ENCODE measurements at regions not wholly inside any gene's neighbourhood (a gene's known extent, or its start where the extent isn't known, plus 50 kb on each side); places are given as distances from the start of the nearest gene placed in this dataset.
"Not testable (repeated sequence)": the region's sequence is repeated elsewhere in the genome, so short reads cannot be mapped to it uniquely, and the experiment has no call there.

DNA sequence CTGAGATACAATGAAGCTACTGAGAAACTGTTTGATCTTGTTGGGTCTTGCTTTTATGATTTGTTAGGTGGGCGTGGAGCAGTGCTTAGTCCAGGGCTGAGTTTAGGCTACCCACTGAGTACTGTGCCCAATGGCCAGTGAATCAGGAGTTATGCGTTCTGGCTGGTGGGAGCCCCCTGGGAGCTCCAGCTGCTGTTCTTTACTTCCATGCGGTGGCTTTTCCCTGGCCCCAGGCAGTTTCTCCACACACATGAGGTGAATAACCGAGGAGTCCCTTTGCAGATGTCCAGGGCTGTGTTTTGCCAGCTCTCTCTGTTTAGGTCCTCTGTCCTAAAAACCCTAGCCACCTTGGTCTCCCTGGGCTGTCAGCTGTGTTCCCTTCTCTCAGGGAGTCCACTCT is 106.5 kb downstream of the KLF13 start:
- FAIRE-seq: no peak

DNA sequence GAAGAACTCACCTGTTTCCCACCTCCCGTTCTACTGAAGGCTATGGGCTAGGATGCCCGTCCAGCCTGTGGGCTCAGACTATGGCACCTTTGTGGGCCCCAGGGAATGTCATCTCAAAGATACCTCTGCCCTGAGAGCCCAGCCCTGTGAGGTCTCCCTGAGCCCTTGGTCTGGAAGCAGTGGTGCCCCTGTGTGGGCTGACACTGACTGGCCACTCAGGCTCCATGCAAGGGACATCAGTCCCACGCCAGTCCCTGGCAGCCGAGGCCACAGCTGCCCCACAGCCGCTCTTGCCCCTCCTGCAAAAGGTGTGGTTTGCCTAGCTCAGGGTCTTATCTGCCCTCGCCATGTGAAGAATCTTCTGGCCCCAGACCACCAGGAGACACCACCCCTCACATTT is 106.9 kb downstream of the KLF13 start:
- no peak for FAIRE-seq

DNA sequence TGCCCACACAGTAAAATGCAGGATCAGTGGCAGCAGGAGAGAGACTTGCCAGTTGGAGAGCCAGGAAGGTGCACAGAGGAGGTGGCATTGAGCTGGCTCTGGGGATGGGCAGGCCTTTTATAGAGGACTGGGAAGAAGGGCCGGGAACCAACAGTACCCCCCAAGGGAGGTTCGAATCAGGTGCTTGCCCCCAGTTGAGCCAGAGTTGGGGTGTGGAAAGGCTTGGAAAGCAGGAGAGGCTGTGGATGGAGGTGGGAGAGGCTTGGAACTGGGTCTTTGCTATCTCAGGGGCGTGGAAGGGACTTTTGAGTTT is 107.6 kb downstream of the KLF13 start:
- no peak for FAIRE-seq

DNA sequence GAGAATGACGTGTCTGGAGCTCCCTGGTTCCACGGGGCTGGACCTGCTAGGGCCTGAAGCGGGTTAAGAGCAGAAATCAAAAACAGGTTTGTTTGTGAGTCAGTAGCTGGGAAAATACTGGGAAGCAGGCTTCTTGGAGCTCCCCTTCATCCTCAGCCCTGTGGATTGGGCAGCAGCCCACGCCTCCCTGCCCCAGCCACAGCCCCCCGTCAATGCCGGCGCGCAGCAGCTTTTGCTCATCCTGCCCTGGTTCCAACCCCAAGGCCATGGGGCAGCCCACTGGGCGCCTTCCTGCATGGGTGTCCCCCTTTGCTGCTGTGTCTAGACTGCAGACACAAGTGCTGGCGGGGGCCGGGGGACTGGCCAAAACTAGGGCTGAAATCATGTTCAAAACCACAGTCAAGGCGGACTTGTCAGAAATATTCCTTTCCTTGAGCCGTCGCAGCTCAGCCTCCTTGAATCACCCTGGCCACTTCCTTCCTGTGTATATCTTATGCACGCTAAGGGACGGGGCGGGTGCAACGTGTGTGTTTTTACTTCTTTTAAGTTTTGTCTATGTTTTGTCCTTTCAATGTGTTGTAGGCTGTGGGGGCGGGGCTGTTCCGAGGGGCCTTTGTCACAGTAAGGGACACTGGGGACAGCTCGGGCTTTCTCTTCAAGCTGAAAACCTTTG is 108.1 kb downstream of the KLF13 start:
- no peak for FAIRE-seq

DNA sequence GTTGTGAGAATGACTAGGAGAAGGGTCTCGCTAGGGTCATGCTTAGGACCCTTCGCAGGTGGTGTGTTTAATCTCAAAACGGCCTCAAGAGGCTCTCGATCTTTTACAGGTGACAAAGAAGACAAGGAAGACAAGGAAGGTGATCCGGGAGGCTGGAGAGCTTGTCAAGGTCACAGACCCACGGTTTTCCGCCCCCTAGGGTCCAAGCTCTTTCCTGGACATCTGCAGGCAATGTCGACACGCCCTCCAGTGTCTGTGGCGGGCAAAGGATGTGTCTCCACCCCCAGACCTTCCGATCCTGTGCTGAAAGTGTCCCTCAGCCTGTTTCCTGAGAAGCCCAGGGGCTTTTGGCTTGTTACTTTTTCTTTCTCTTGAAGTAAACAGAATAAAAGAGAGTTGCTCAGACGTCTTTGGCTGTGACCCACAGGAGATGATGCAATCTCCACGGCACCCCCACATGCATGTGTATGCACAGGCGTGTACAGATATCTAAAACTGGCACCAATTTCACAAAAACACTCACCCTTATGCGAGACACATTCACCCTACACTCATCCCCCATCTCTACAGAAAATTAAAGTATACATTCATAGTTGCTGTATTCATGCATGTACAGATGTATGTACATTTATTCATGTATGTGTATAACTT is 108.8 kb downstream of the KLF13 start:
- FAIRE-seq: no peak

DNA sequence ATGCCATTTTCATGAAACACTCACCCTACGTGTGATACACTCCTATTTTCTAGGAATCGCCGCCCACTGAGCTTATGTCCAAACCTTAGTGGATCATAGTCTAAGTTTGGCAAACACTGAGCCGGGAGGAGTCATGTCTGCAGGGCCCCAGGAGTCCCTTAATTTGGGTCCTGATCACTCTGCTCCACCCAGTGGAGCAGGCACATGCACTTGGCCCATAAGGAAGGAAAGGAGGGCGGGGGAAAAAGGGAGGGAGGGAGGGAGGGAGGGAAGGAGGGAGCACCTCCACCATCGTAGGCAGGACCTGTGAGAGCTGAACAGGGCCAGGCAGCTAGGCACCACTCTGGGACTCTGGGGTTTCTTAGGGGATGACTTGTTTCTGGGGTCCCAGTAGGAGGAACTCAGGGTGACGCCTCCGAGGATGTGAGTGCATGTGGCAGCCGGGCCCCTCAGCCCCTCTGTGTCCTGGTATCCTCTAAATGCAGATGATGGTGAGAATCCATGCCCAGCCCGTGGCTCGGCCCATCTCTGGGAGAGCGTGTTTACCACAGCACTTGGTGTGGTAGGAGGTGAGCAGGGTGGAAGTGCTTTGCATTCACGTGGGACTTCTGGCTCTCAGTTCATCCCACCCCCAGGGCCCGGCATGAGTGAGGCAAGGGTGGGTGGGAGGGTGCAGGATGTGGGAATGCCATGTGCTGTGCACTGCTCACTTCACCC is 109.4 kb downstream of the KLF13 start:
- no peak for FAIRE-seq

DNA sequence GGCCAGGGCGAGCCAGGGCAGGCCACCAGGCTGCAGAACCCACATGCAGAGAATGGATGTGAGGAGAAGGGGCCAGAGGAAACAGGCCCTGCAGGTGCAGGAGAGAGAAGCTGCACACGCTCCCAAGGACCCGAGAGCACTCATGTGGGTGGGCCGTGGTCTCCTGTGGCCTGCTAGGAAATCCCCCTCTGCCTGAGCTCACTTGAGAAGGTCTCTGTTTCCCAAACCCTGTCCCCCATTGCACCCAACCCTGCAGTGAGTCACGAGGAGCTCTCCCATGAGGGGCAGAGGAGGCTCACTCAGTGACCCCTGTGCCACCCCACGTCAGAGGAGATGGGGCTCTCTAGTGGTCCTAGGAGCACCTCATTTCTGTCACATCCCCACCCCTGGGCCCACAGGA is 111.1 kb downstream of the KLF13 start:
- no peak for FAIRE-seq

DNA sequence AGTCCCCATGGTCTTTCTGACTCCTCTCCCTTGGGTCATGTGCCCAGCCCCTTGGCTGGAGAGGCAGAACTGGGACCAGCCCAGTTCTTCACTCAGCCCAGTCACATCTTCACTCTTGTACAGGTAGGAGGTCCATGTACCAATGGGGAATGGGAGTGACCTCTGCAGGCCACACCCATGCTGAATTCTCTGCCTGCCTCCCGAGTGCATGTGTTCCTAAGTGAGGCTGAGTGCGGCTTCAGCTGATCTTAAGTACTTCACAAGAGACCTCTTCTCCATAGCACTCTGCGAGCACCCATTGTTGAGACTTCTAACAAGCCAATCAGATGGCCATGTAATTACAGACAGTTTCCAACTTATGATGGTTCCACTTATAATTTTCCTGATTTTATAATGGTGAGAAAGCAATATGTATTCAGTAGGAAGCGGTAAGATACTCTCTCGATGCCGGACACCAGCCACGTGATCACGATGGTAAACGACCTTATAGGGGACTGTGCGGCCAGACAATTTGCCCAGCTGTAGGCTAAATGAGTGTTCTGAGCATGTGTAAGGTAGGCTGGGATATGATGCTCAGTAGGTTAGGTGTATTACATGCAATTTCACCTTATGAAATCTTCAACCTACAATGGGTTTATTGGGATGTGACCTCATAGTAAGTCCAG is 112.1 kb downstream of the KLF13 start:
- FAIRE-seq: no peak

DNA sequence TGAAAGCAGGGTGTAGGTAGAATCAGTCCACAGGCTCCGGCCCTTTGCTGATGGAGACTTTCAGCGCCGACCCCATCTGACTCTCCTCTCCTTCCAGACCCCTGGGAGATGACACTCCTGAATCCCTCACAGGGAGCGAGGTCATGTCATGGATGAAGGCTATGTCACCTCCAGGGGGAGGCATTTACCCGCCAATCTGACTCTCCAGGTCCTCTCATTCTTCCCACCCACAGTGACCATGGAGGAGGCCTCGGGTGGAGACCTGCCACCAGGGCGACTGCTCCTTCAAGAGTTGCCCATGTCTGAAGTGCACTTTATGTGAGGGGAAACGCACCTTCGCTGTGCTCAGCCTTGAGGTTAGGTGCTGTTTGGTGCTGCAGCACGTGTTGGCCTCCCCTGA is 112.7 kb downstream of the KLF13 start:
- FAIRE-seq: no peak

DNA sequence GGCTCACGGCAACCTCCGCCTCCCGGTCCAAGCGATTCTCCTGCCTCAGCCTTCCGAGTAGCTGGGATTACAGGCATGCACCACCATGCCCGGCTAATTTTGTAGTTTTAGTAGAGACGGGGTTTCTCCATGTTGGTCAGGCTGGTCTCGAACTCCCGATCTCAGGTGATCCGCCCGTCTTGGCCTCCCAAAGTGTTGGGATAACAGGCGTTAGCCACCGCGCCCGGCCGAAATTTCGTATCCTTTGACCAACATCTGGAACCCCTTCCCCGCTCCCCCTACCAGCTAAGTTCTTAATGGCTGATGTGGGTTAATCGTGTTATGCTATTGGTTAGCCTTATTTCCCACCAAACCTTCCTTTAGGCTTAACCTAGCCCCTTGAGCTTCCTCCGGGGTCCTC is 113.6 kb downstream of the KLF13 start:
- not testable (repeated sequence) for FAIRE-seq

DNA sequence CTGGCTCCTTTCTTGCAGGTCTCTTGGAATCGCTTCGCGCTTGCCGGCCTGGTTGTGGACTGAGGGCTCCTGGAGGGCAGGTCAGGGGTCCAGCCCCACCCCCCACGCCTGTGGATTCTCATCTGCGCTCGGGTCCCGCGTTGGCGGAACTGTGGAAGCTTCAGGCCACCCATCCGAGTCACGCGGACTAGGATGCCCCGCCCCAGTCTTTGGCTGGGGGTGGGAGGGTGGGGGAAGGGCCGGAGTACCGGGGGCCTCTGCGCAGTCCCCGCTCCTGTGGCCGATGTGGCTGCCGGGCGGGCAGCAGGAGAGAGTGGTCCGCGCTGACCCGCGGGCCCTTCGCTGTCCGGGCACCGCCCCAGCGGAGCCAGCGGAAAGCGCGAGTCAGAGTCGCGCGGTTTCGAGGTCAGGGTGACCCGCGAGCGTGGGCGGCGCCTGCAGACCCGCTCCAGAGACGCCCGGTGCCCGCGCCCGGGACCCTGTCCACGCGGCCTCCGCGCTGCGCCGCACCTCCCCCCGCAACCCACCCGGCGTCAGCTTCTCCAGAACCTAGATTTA is 114.2 kb downstream of the KLF13 start:
- no peak for FAIRE-seq

DNA sequence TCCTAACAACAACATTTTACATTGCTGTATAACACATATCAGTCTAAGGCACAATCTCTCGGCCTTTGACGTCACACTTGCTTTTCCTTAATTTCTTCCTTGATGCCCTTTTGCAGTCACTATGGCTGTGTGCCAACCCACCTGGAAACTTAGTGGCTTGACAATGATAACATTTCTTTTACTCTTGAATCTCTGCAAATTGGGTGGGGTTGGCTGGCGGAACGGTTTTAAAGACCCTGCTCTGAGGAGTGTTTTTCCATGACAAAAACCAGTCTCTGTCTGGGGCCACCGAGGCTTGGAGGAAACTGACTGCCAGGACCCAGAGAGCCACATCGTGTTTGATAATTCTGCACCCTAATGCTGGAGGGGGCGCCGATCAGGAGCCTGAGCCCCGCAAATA is 115.6 kb downstream of the KLF13 start:
- no peak for FAIRE-seq

DNA sequence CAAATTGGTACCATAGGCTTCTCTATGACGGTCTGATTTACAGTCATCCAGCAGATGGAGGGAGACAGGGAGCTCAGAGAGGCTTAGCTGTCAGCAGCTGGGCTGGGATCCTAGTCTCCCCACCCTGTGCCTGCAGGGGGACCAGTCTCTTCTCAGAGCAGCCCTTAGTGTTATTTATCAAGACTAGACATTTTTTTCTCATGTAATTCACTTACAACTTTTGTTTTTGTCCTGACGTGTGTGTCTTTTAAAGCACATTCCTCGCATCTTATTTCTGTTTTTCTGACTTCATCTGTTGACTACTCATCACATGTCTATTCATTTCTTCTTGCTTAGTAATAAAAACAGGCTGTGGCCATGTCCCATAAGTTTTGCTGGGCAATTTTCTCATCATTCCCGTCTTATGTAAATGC is 116.1 kb downstream of the KLF13 start:
- no peak for FAIRE-seq

DNA sequence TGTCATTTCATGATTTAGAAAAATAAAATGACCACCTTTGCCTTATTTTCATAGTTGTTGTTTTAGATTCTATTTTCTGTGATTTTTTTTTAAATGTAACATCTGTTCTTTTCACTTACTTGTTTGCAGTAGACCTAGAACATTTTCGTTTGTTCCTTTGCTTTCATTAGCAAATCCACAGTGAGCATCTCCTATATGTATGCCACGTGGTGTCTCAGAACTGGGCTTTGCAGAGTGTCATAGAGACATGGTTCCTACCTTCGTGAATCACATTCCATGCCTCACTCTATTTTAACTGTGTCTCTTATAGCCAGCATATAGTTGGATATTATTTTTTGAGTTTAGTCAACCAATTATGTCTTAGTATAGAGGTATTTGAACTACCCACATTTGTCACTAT is 118.2 kb downstream of the KLF13 start:
- no peak for FAIRE-seq

DNA sequence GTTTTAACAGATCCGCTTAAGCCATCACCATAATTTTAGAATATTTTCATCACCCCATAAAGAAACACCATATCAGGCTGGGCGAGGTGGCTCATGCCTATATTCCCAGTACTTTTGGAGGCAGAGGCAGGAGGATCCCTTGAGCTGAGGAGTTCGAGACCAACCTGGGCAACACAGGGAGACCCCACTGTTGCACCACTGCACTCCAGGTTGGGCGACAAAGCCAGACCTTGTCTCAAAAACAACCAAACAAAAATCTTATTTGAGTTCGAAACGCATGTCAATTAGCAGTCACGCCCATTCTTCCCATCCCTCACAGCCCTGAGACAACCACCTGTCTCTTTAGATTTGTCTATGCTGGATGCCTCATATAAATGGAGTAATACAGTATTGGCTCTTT is 119.9 kb downstream of the KLF13 start:
- no peak for FAIRE-seq

DNA sequence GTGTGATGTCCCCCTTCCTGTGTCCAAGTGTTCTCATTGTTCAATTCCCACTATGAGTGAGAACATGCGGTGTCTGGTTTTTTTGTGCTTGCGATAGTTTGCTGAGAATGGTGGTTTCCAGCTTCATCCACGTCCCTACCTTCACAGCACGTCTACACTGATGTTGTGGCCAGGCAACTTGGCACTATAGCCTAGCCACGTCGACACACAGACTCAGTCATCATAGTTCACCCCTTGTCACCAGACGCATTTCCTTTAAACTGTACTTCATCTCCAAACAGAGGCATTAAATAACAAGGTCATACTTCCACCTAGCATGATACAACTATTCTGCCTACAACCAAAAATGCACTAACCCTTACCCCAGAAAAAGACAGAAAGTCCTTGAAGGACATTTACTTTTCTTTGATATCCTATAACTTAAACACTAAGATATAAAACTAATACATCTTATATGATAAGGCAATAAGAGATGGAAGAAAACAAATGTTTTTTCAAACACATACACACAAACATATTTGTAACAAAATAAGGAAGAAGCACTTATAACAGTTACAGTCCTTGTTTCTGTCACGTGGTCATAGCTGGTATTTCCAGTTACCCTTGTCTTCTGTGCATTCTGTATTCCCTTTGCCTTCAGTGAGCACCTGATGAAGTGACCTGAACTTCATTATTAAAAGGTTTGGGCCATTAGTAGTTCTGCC is 121.4 kb downstream of the KLF13 start:
- no peak for FAIRE-seq

DNA sequence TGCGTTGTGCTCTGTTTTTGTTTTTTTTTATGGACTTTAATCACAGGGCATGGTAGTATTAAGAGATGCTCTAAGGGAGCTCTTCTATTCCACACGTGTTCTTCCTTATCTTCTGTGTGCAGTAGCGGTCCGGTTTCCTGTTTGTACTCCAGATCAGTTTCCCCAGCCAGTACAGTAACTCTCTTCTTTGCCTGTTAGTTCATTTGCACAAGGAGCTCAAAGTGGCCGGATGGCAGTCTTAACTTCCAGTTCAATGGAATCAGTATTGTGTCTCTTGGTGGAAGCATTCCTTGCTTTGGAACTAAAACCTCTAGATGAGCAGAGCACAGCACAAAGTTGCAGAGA is 122.0 kb downstream of the KLF13 start:
- no peak for FAIRE-seq

DNA sequence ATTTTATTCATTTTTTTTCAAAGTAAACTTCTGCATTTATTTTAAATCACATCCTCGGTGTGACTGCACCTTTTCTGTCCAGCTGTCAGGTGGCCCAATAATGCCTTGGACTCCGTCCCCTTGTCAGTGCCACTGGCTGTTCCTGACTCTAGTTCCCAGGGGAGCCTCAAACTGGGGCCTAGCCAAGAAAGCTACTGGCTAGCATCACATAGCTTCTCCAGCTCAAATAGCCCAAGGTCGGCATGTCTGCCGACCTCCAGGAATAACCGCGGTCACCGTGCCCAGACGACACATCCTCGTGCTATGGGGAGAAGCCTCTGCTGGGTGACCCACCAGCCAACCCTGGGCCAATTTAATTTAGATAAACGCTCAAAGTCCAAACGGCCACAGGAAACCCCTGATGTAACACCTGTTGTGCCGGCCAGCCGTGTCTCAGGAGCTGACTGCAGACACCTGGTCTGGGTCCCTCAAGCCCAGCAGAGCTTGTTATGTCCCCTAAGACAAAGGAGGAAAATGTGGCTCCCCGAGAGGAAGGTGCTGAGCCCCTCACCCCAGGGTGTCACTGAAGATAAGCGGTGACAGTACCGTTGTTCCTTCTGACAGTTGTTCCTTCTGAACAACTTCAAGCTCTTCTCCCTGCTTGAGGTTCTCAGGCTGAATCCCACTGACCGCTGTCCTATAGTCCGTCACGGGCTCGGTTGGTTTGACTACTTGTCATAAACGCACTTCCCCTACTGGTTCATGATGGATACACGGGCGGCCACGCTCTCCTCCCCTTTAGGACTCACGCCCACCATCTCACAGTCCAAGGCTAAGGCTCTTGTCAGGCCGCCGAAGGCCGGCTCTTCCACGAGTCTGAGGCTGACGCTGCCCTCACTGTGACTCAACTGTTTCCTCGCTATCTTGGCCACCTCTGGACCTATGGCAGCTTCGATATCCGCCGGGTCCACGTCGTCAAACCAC is 126.2 kb downstream of the KLF13 start:
- FAIRE-seq: no peak

DNA sequence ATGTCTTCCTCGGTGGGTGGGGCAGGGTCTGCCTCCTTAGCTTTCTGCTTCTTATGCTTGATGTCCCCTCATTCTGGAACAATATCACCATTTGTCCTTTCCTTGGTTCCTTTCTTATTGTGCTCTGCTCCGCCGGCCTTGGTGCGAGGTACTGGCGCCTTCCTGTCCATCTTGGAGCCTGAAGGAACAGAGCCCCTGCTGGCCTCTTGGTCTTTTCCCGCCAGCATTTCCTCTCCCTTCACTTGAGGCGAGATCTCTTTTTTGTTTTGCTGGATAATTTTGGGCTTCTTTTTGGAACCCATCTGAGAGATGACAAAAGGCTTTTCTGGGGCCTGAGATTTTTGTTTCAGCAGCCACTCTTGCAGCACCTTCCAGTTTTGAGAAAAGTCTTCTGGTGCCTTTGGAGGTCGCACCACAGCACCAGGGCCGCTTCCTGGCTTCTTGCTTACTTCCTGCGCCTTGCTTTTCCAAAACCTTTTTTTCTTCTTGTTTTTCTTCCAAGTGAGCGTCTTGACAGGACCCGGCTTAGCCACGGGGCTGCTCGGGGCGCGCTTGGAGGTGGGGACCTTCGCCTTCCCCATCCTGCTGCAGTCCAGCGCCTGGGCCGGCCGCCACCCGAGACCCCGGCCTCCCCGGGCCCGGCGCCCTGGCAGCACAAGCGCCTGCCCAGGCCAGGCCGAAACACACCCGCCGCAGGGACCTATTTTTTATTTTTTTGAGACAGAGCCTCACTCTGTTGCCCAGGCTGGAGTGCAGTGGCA is 127.1 kb downstream of the KLF13 start:
- no peak for FAIRE-seq

DNA sequence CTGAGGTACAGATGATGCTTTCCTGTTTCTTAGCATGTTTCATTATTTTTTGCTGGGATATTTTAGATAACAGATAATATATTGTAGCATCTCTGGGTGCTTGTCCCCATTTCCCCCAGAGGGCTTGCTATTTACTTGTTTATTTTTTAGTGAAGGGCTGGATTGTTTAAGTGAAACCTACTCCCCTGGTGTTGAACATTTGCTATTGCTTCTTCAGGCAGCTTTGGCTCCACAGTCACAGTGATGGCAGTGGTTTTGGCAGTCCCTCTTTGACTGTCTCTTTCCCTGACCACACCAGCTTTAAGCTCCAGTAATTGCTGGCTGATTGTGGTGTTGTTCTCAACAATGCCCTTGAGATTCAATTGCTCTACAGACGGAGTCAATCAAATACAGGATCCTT is 128.9 kb downstream of the KLF13 start:
- FAIRE-seq: no peak

Measured in islet of Langerhans (tissue), 1 donor.